DMS53 (cell line): ENCODE measurements at regions not wholly inside any gene's neighbourhood (a gene's known extent, or its start where the extent isn't known, plus 50 kb on each side); places are given as distances from the start of the nearest gene placed in this dataset.
"Not testable (repeated sequence)": the region's sequence is repeated elsewhere in the genome, so short reads cannot be mapped to it uniquely, and the experiment has no call there.

ENCODE experiments used
- DNase-seq: peaks from one replicate; lab custom pipeline; 2025; lab: John Stamatoyannopoulos, UW

GRCh38 chr1:184888505-184888904 is 85.8 kb downstream of the NIBAN1 start:
- no peak for DNase-seq

GRCh38 chr1:184882957-184883815 is 91.1 kb downstream of the NIBAN1 start:
- DNase-seq = no peak

GRCh38 chr1:184881941-184882913 is 92.1 kb downstream of the NIBAN1 start:
- DNase-seq = no peak

GRCh38 chr1:184879876-184880557 is 94.3 kb downstream of the NIBAN1 start:
- no peak for DNase-seq

GRCh38 chr1:184878602-184879001 is 95.7 kb downstream of the NIBAN1 start:
- no peak for DNase-seq

GRCh38 chr1:184878002-184878401 is 96.3 kb downstream of the NIBAN1 start:
- peak; percentile 73 for DNase-seq

- DNase-seq = not testable (repeated sequence)
These were observed 98.3 kb downstream of the NIBAN1 start for GRCh38 chr1:184876015-184876414.

- DNase-seq = no peak
These were observed 99.1 kb downstream of the NIBAN1 start for GRCh38 chr1:184875218-184875617.

- no peak for DNase-seq
These were observed 104.0 kb downstream of the NIBAN1 start for GRCh38 chr1:184870319-184870718.

- no peak for DNase-seq
These were observed 106.2 kb downstream of the NIBAN1 start for GRCh38 chr1:184867866-184868689.

GRCh38 chr1:184866991-184867788 is 107.1 kb downstream of the NIBAN1 start:
- no peak for DNase-seq

- DNase-seq = no peak
These were observed 107.7 kb downstream of the NIBAN1 start for GRCh38 chr1:184866586-184866985.

GRCh38 chr1:184865831-184866230 is 108.5 kb downstream of the NIBAN1 start:
- DNase-seq = no peak

GRCh38 chr1:184861755-184862336 is 107.2 kb upstream of the EDEM3 start:
- DNase-seq = peak; percentile 45

- peak; percentile 36 for DNase-seq
These were observed 106.5 kb upstream of the EDEM3 start for GRCh38 chr1:184860985-184861754.

GRCh38 chr1:184860535-184860934 is 105.9 kb upstream of the EDEM3 start:
- no peak for DNase-seq

GRCh38 chr1:184859381-184860105 is 104.9 kb upstream of the EDEM3 start:
- DNase-seq = no peak

GRCh38 chr1:184858288-184858687 is 103.6 kb upstream of the EDEM3 start:
- DNase-seq = no peak
